ENCODE measurements at regions not wholly inside any gene's neighbourhood (a gene's known extent, or its start where the extent isn't known, plus 50 kb on each side); places are given as distances from the start of the nearest gene placed in this dataset.

DNA sequence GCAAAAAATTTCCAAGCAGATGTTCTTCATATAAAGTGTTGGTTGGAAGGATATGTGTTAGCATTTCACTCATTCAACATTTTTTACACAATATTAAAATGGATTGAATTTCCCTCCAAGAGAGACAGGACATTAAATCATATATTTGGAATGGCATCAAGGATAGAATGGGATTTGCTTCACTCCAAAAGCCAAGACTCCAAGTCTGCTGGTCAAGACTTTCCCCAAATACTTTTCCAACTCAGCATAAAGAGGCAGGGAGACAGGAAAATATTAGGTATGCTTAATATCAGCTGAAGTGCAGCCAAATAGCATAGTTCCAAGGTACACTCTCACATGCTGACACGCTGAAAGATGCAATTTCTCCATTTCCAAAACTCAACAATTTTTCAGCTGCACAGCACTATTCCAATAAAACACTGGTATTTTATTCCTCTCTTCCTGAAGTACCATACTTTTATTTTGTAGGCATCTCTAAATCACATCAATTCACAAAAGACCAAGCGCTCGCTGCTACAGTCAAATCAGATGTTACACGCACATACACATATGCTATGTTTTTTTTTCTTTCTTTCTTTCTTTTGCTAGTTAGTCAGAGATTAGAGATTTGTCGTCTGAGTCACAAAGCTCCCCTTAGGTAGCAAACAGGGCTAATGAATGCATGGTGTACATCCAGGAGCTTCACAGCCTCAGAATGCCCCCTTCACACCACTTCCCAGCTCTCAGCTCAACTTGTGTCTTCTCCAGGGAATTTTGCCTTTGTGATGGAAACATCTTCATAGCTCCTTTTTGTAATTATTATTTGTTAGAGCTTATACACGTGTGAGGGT lies 1033.8 kb upstream of the AUTS2 start:
- DNase-seq = no peak
- H3K4me2 ChIP-seq (ENCODE audit: low read depth, low read length) = no peak overlapping the region
- H3K9me2 ChIP-seq (replicated peaks; ENCODE audit: insufficient read depth, low read length) = no peaks in the 10 kb centered on the region
- 0 out of 2 replicates have a peak, but pooled peaks cover 2% of the 10 kb centered on the region for H3K9me3 ChIP-seq (replicated peaks; ENCODE audit: insufficient read depth, low read length)
- H3K4me3 ChIP-seq (ENCODE audit: low read length) = no peak overlapping the region
- H2AFZ ChIP-seq (ENCODE audit: low read length) = no peak overlapping the region
- H3K79me2 ChIP-seq (ENCODE audit: low read length) = no peaks in the 10 kb centered on the region
- H3K36me3 ChIP-seq (replicated peaks; ENCODE audit: insufficient read depth, low read length) = no peaks in the 10 kb centered on the region
- no peaks in the 10 kb centered on the region for H3K27me3 ChIP-seq (replicated peaks; ENCODE audit: insufficient read depth, low read length)
- H4K20me1 ChIP-seq (ENCODE audit: insufficient read depth, low read length) = no peaks in the 10 kb centered on the region
- H3K27ac ChIP-seq (ENCODE audit: low read length) = no peak overlapping the region
- TF ChIP-seq, protein P1, sequence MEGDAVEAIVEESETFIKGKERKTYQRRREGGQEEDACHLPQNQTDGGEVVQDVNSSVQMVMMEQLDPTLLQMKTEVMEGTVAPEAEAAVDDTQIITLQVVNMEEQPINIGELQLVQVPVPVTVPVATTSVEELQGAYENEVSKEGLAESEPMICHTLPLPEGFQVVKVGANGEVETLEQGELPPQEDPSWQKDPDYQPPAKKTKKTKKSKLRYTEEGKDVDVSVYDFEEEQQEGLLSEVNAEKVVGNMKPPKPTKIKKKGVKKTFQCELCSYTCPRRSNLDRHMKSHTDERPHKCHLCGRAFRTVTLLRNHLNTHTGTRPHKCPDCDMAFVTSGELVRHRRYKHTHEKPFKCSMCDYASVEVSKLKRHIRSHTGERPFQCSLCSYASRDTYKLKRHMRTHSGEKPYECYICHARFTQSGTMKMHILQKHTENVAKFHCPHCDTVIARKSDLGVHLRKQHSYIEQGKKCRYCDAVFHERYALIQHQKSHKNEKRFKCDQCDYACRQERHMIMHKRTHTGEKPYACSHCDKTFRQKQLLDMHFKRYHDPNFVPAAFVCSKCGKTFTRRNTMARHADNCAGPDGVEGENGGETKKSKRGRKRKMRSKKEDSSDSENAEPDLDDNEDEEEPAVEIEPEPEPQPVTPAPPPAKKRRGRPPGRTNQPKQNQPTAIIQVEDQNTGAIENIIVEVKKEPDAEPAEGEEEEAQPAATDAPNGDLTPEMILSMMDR (IDR thresholded peaks at IDR 0.05; ENCODE audit: low read length) = no peak
- TF ChIP-seq EZH2 (optimal IDR thresholded peaks at IDR 0.05; ENCODE audit: low read depth, low read length) = no peak
- TF ChIP-seq EZH2phosphoT487 (IDR thresholded peaks at IDR 0.05; ENCODE audit: low read length) = no peak
- no peak overlapping the region for H3K9ac ChIP-seq (ENCODE audit: low read length)
- no peaks in the 10 kb centered on the region for H3F3A ChIP-seq (ENCODE audit: insufficient read depth, low read length)
- H3K4me1 ChIP-seq (ENCODE audit: low read length) = no peaks in the 10 kb centered on the region

DNA sequence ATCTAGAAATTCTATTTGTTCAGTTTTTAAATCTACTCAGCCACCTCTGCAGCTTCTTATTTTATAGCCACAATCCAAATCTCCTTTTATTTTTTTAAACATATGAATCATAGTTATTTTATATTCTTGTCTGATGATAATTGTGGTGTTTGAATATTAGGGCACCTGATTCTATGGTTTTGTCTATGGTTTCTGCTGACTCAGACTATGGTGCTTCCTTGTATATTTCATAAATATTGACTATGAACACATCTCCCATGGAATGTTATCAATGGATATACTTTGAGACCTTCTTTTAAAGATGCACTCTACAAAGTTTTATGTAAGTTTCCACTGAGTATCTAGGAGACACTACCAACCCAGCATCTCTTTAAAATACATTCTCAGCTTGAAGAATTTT lies 1027.0 kb upstream of the AUTS2 start:
- Histone ChIP-seq H3K79me2 (ENCODE audit: low read length) (no peaks in the 10 kb centered on the region), H4K20me1 (ENCODE audit: insufficient read depth, low read length) (no peaks in the 10 kb centered on the region), H3K9ac (ENCODE audit: low read length) (no peak overlapping the region), H3K27me3 (replicated peaks; ENCODE audit: insufficient read depth, low read length) (no peaks in the 10 kb centered on the region), H2AFZ (ENCODE audit: low read length) (no peak overlapping the region), H3K9me2 (replicated peaks; ENCODE audit: insufficient read depth, low read length) (no peaks in the 10 kb centered on the region), H3K36me3 (replicated peaks; ENCODE audit: insufficient read depth, low read length) (no peaks in the 10 kb centered on the region), H3K4me2 (ENCODE audit: low read depth, low read length) (no peak overlapping the region), H3F3A (ENCODE audit: insufficient read depth, low read length) (peaks cover 6% of the 10 kb centered on the region; the same call in 1 of the 2 replicates), H3K27ac (ENCODE audit: low read length) (no peak overlapping the region), H3K4me3 (ENCODE audit: low read length) (no peak overlapping the region), H3K4me1 (ENCODE audit: low read length) (peaks cover 21% of the 10 kb centered on the region), H3K9me3 (replicated peaks; ENCODE audit: insufficient read depth, low read length) (0 out of 2 replicates have a peak, but pooled peaks cover 2% of the 10 kb centered on the region)
- no peak for DNase-seq
- TF ChIP-seq EZH2phosphoT487 (IDR thresholded peaks at IDR 0.05; ENCODE audit: low read length) = no peak
- TF ChIP-seq, protein P1 (IDR thresholded peaks at IDR 0.05; ENCODE audit: low read length) = no peak
- TF ChIP-seq EZH2 (optimal IDR thresholded peaks at IDR 0.05; ENCODE audit: low read depth, low read length) = no peak

DNA sequence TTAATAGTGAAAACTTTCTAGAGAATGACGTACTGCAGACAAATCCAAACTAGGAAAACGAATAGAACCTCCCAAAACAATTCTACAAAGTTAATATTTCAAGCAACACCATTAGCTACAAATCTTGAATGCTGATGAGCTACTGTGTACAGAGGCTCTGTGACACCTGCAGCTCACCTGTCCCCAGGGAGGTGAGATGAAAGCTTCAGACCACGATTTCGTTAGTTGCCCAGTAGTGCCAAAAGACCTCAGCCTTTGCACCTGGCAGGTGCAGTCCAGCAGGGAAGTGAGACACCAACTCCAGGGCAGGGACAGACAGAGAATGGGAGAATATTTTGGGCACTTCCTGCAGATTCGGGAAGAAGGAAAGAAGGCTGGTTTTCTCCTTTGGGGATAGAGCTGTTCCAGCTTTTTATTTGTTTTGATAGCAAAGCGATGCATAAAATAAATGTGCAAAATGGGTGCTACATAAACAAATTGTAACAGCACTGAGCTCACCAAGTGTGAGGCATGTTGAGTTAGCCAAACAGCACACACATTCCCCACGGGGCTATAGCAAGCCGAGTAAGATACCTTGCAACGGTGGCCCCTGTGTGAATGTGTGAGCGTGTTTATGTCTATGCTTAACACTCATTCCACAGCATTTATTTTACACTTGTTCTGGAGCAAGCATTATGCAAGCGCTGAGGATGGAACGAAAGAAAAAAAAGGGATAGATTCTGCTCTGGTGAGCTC lies 1024.8 kb upstream of the AUTS2 start:
- H3K27me3 ChIP-seq (replicated peaks; ENCODE audit: insufficient read depth, low read length) = no peaks in the 10 kb centered on the region
- H3K9me2 ChIP-seq (replicated peaks; ENCODE audit: insufficient read depth, low read length) = no peaks in the 10 kb centered on the region
- peak; percentile 59 for DNase-seq
- H3K36me3 ChIP-seq (replicated peaks; ENCODE audit: insufficient read depth, low read length) = no peaks in the 10 kb centered on the region
- no peak for TF ChIP-seq EZH2 (optimal IDR thresholded peaks at IDR 0.05; ENCODE audit: low read depth, low read length)
- TF ChIP-seq EZH2phosphoT487 (IDR thresholded peaks at IDR 0.05; ENCODE audit: low read length) = no peak
- TF ChIP-seq, protein P1 (IDR thresholded peaks at IDR 0.05; ENCODE audit: low read length) = no peak
- H3K4me3 ChIP-seq (ENCODE audit: low read length) = no peak overlapping the region
- H4K20me1 ChIP-seq (ENCODE audit: insufficient read depth, low read length) = no peaks in the 10 kb centered on the region
- peaks cover 6% of the 10 kb centered on the region; the same call in 1 of the 2 replicates for H3F3A ChIP-seq (ENCODE audit: insufficient read depth, low read length)
- H3K4me2 ChIP-seq (ENCODE audit: low read depth, low read length) = peak overlapping the region; percentile 44; the same call in 1 of the 2 replicates
- no peak overlapping the region for H2AFZ ChIP-seq (ENCODE audit: low read length)
- H3K9me3 ChIP-seq (replicated peaks; ENCODE audit: insufficient read depth, low read length) = 0 out of 2 replicates have a peak, but pooled peaks cover 2% of the 10 kb centered on the region
- H3K9ac ChIP-seq (ENCODE audit: low read length) = peak overlapping the region; percentile 67
- H3K4me1 ChIP-seq (ENCODE audit: low read length) = peaks cover 21% of the 10 kb centered on the region
- no peaks in the 10 kb centered on the region for H3K79me2 ChIP-seq (ENCODE audit: low read length)
- H3K27ac ChIP-seq (ENCODE audit: low read length) = peak overlapping the region; percentile 89
